ENCODE measurements at regions not wholly inside any gene's neighbourhood (a gene's known extent, or its start where the extent isn't known, plus 50 kb on each side); places are given as distances from the start of the nearest gene placed in this dataset.

DNA sequence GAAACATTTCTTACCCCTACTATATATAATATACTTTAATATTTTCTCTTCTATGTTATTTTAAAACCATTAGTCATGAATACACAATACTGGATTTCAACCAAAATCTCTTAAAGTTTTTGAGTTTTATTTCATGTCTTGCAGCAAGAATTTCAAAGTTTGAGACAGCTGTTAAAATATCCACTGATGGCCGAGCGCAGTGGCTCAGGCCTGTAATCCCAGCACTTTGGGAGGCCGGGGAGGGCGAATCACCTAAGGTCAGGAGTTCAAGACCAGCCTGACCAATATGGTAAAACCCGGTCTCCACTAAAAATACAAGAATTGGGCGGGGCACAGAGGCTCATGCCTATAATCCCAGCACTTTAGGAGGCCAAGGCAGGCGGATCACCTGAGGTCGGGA lies 59.7 kb upstream of the DAPK1 start:
- no peaks in the 10 kb centered on the region for H3K9me2 ChIP-seq (ENCODE audit: insufficient read depth)
- RAD21 ChIA-PET (ENCODE audit: low non-redundant PET in 1 of 2, low total read pairs in 2 of 2, uncharacterized antibody in 2 of 2, unreplicated experiment in 2 of 2) = no interaction called here
- TF ChIP-seq YY1 (IDR thresholded peaks at IDR 0.05; ENCODE audit: extremely low read depth, insufficient replicate concordance, low read depth, low read length) = no peak
- no peak for TF ChIP-seq EGR1 (IDR thresholded peaks at IDR 0.05; ENCODE audit: low read depth)
- no peaks in the 10 kb centered on the region for H3K27me3 ChIP-seq (ENCODE audit: insufficient read depth, low read length)
- no peak overlapping the region for H3K4me3 ChIP-seq (replicated peaks in 1 of 2; ENCODE audit: low read depth in 1 of 2, low read length in 2 of 2)
- no peaks in the 10 kb centered on the region for H3K36me3 ChIP-seq (ENCODE audit: control insufficient read depth in 1 of 2, insufficient read depth in 2 of 2, low read length in 2 of 2)
- intact Hi-C loops (cut with micrococcal nuclease) = no loop called here
- no peak overlapping the region for H3K4me2 ChIP-seq (ENCODE audit: low read length)
- POLR2A ChIA-PET = no interaction called here
- BruUV-seq (replicated peaks) = no TSS peak
- no peak overlapping the region for H3K9ac ChIP-seq (ENCODE audit: low read length)
- DNase-seq (ENCODE audit: low read depth, low spot score) = no peak
- CTCF ChIA-PET = no interaction called here
- no peaks in the 10 kb centered on the region for H4K20me1 ChIP-seq (ENCODE audit: insufficient read depth)
- H2AFZ ChIP-seq (ENCODE audit: low read depth, low read length, poor library complexity, severe bottlenecking) = no peak overlapping the region
- no peak for ATAC-seq
- H3K79me2 ChIP-seq (ENCODE audit: insufficient read depth, low read length) = no peaks in the 10 kb centered on the region
- no peaks in the 10 kb centered on the region for H3K9me3 ChIP-seq (ENCODE audit: control insufficient read depth in 1 of 2, insufficient read depth in 1 of 2, low read depth in 1 of 2, low read length in 2 of 2)
- no peak overlapping the region for H3K27ac ChIP-seq (ENCODE audit: low read depth, low read length)
- no peaks in the 10 kb centered on the region for H3K4me1 ChIP-seq (ENCODE audit: control insufficient read depth in 1 of 2, insufficient read depth in 2 of 2, low read length in 2 of 2)

- Histone ChIP-seq H3K4me2 (ENCODE audit: low read length) (no peak overlapping the region), H3K27me3 (ENCODE audit: insufficient read depth, low read length) (no peaks in the 10 kb centered on the region), H2AFZ (ENCODE audit: low read depth, low read length, poor library complexity, severe bottlenecking) (no peak overlapping the region), H4K20me1 (ENCODE audit: insufficient read depth) (no peaks in the 10 kb centered on the region), H3K4me1 (ENCODE audit: control insufficient read depth in 1 of 2, insufficient read depth in 2 of 2, low read length in 2 of 2) (no peaks in the 10 kb centered on the region), H3K9me3 (ENCODE audit: control insufficient read depth in 1 of 2, insufficient read depth in 1 of 2, low read depth in 1 of 2, low read length in 2 of 2) (no peaks in the 10 kb centered on the region), H3K4me3 (replicated peaks in 1 of 2; ENCODE audit: low read depth in 1 of 2, low read length in 2 of 2) (no peak overlapping the region), H3K9ac (ENCODE audit: low read length) (no peak overlapping the region), H3K36me3 (ENCODE audit: control insufficient read depth in 1 of 2, insufficient read depth in 2 of 2, low read length in 2 of 2) (no peaks in the 10 kb centered on the region), H3K9me2 (ENCODE audit: insufficient read depth) (no peaks in the 10 kb centered on the region), H3K27ac (ENCODE audit: low read depth, low read length) (no peak overlapping the region), H3K79me2 (ENCODE audit: insufficient read depth, low read length) (no peaks in the 10 kb centered on the region)
- CTCF ChIA-PET = no interaction called here
- DNase-seq (ENCODE audit: low read depth, low spot score) (no peak), ATAC-seq (no peak)
- BruUV-seq (replicated peaks) = no TSS peak
- POLR2A ChIA-PET = no interaction called here
- RAD21 ChIA-PET (ENCODE audit: low non-redundant PET in 1 of 2, low total read pairs in 2 of 2, uncharacterized antibody in 2 of 2, unreplicated experiment in 2 of 2) = no interaction called here
- intact Hi-C loops (cut with micrococcal nuclease) = no loop called here
- TF ChIP-seq, protein P1, sequence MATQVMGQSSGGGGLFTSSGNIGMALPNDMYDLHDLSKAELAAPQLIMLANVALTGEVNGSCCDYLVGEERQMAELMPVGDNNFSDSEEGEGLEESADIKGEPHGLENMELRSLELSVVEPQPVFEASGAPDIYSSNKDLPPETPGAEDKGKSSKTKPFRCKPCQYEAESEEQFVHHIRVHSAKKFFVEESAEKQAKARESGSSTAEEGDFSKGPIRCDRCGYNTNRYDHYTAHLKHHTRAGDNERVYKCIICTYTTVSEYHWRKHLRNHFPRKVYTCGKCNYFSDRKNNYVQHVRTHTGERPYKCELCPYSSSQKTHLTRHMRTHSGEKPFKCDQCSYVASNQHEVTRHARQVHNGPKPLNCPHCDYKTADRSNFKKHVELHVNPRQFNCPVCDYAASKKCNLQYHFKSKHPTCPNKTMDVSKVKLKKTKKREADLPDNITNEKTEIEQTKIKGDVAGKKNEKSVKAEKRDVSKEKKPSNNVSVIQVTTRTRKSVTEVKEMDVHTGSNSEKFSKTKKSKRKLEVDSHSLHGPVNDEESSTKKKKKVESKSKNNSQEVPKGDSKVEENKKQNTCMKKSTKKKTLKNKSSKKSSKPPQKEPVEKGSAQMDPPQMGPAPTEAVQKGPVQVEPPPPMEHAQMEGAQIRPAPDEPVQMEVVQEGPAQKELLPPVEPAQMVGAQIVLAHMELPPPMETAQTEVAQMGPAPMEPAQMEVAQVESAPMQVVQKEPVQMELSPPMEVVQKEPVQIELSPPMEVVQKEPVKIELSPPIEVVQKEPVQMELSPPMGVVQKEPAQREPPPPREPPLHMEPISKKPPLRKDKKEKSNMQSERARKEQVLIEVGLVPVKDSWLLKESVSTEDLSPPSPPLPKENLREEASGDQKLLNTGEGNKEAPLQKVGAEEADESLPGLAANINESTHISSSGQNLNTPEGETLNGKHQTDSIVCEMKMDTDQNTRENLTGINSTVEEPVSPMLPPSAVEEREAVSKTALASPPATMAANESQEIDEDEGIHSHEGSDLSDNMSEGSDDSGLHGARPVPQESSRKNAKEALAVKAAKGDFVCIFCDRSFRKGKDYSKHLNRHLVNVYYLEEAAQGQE (IDR thresholded peaks at IDR 0.05; ENCODE audit: low read depth) = no peak
- TF ChIP-seq, protein P2, sequence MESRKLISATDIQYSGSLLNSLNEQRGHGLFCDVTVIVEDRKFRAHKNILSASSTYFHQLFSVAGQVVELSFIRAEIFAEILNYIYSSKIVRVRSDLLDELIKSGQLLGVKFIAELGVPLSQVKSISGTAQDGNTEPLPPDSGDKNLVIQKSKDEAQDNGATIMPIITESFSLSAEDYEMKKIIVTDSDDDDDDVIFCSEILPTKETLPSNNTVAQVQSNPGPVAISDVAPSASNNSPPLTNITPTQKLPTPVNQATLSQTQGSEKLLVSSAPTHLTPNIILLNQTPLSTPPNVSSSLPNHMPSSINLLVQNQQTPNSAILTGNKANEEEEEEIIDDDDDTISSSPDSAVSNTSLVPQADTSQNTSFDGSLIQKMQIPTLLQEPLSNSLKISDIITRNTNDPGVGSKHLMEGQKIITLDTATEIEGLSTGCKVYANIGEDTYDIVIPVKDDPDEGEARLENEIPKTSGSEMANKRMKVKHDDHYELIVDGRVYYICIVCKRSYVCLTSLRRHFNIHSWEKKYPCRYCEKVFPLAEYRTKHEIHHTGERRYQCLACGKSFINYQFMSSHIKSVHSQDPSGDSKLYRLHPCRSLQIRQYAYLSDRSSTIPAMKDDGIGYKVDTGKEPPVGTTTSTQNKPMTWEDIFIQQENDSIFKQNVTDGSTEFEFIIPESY (IDR thresholded peaks at IDR 0.05; ENCODE audit: extremely low read depth, insufficient replicate concordance, low read length) = no peak
- TF ChIP-seq JUND (IDR thresholded peaks at IDR 0.05) = no peak
- no peak for TF ChIP-seq CBX3 (IDR thresholded peaks at IDR 0.05; ENCODE audit: low read depth)
- TF ChIP-seq EGR1 (IDR thresholded peaks at IDR 0.05; ENCODE audit: low read depth) = no peak
- TF ChIP-seq POLR2A (IDR thresholded peaks at IDR 0.05; ENCODE audit: borderline replicate concordance, extremely low read depth, insufficient read depth, insufficient read length) = no peak
- TF ChIP-seq SP1 (IDR thresholded peaks at IDR 0.05; ENCODE audit: low read depth) = no peak
- TF ChIP-seq FOSL1 (IDR thresholded peaks at IDR 0.05; ENCODE audit: low read depth) = no peak
- TF ChIP-seq POLR2AphosphoS5 (IDR thresholded peaks at IDR 0.05; ENCODE audit: low read depth, low read length) = no peak
- no peak for TF ChIP-seq TCF7L2 (IDR thresholded peaks at IDR 0.05; ENCODE audit: borderline replicate concordance, extremely low read depth, insufficient read depth, insufficient read length)
- TF ChIP-seq, protein P3, sequence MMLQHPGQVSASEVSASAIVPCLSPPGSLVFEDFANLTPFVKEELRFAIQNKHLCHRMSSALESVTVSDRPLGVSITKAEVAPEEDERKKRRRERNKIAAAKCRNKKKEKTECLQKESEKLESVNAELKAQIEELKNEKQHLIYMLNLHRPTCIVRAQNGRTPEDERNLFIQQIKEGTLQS (IDR thresholded peaks at IDR 0.05) = no peak
- TF ChIP-seq EZH2 (IDR thresholded peaks at IDR 0.05) = no peak
- TF ChIP-seq EZH2phosphoT487 (IDR thresholded peaks at IDR 0.05; ENCODE audit: borderline replicate concordance) = no peak
- TF ChIP-seq SIN3A (IDR thresholded peaks at IDR 0.05; ENCODE audit: low read depth) = no peak
- no peak for TF ChIP-seq RAD21 (IDR thresholded peaks at IDR 0.05; ENCODE audit: low read depth)
- no peak for TF ChIP-seq CEBPB (IDR thresholded peaks at IDR 0.05; ENCODE audit: low read depth)
These were observed 56.4 kb upstream of the DAPK1 start for GRCh38 chr9:87441251-87441650.

All from HCT116 (cell line).